B cell (primary cell): ENCODE measurements at regions not wholly inside any gene's neighbourhood (a gene's known extent, or its start where the extent isn't known, plus 50 kb on each side); places are given as distances from the start of the nearest gene placed in this dataset.

Experiments used
- ATAC-seq: fragments of 200-7000 bp; cut with Tn5 transposase; one replicate; pipeline ENCODE4 v1.10.0; 2021; ENCODE audit warnings: low read depth, mild to moderate bottlenecking, moderate number of reproducible peaks, moderate library complexity
- CTCF ChIA-PET: fragments of 350-600 bp; sonication (Branson Sonifier 250); formaldehyde crosslinking; loops from one replicate; lab custom pipeline; 2021; ENCODE audit warnings: antibody characterized with exemption, inconsistent platforms; lab: Charles Lee
- POLR2A ChIA-PET: fragments of 350-600 bp; sonication (Branson Sonifier 250); formaldehyde crosslinking; loops from one replicate; lab custom pipeline; 2021; ENCODE audit warnings: antibody characterized with exemption; lab: Charles Lee
- DNase-seq: peaks from one replicate; pipeline ENCODE4 v3.0.0; 2013
- H2AFZ ChIP-seq: 2 replicates; pipeline ENCODE4 v1.6.1; 2012; ENCODE audit warnings: mild to moderate bottlenecking, low read depth, low read length; ENCODE audit not compliant: insufficient read depth, poor library complexity, severe bottlenecking
- H3K27ac ChIP-seq, 2 donors: 1 replicate in 1 of 2; 2 replicates in 1 of 2; pipeline ENCODE4 v1.5.1; 2012 to 2013; ENCODE audit warnings: low read length in 2 of 2, mild to moderate bottlenecking in 2 of 2, moderate library complexity in 1 of 2
- H3K27me3 ChIP-seq, 4 experiments: fragments of 200-600 bp in 1 of 4; sonication (generic) in 1 of 4; replicated peaks in 1 of 4; 1 replicate in 2 of 4; 2 replicates in 2 of 4; pipeline versions ENCODE4 v1.6.1 to v1.7.0; 2013 to 2016; ENCODE audit warnings: low read length in 3 of 4, mild to moderate bottlenecking in 2 of 4, mixed read lengths in 1 of 4, moderate library complexity in 1 of 4; ENCODE audit not compliant: insufficient read depth in 4 of 4, control insufficient read depth in 3 of 4; ENCODE audit errors: control extremely low read depth in 1 of 4
- H3K36me3 ChIP-seq, 2 experiments: replicated peaks in 1 of 2; 1 replicate in 1 of 2; 2 replicates in 1 of 2; pipeline versions ENCODE4 v1.6.1 to v1.7.1; 2013; ENCODE audit warnings: low read length in 1 of 2; ENCODE audit not compliant: insufficient read depth in 2 of 2, control insufficient read depth in 1 of 2; ENCODE audit errors: control extremely low read depth in 1 of 2, extremely low read depth in 1 of 2
- H3K4me1 ChIP-seq, 2 donors: fragments of 200-600 bp in 1 of 2; sonication (generic) in 1 of 2; 1 replicate in 1 of 2; 2 replicates in 1 of 2; pipeline versions ENCODE4 v1.5.1 to v1.6.1; 2013 to 2017; ENCODE audit warnings: low read length in 2 of 2; ENCODE audit not compliant: control insufficient read depth in 2 of 2, insufficient read depth in 2 of 2
- H3K4me2 ChIP-seq: replicated peaks from 2 replicates; pipeline ENCODE3; 2012; ENCODE audit warnings: mild to moderate bottlenecking, low read depth, low read length; ENCODE audit not compliant: poor library complexity, severe bottlenecking
- H3K4me3 ChIP-seq, 5 experiments: fragments of 200-600 bp in 1 of 5; sonication (generic) in 1 of 5; 1 replicate in 3 of 5; 2 replicates in 2 of 5; pipeline versions ENCODE4 v1.5.1 to v1.7.0; 2011 to 2016; ENCODE audit warnings: low read length in 4 of 5, mild to moderate bottlenecking in 4 of 5, low read depth in 2 of 5, control low read depth in 1 of 5, moderate library complexity in 1 of 5; ENCODE audit not compliant: insufficient read depth in 1 of 5; ENCODE audit errors: control extremely low read depth in 1 of 5, extremely low read depth in 1 of 5
- H3K79me2 ChIP-seq: fragments of 200-600 bp; sonication (generic); one replicate; pipeline ENCODE4 v1.6.0; 2016; ENCODE audit warnings: low read length; ENCODE audit not compliant: control insufficient read depth, insufficient read depth
- H3K9ac ChIP-seq: fragments of 200-600 bp; sonication (generic); 2 replicates; pipeline ENCODE4 v1.6.1; 2017; ENCODE audit warnings: mild to moderate bottlenecking, low read length, moderate library complexity
- H3K9me3 ChIP-seq, 3 donors: one replicate each; pipeline versions ENCODE4 v1.6.1 to v1.7.1; 2013; ENCODE audit warnings: low read length in 2 of 3; ENCODE audit not compliant: control insufficient read depth in 2 of 3, insufficient read depth in 1 of 3; ENCODE audit errors: control extremely low read depth in 1 of 3
- H4K20me1 ChIP-seq: 2 replicates; pipeline ENCODE4 v1.6.0; 2012; ENCODE audit warnings: mild to moderate bottlenecking, low read length; ENCODE audit not compliant: insufficient read depth, control insufficient read depth, poor library complexity, severe bottlenecking
- H3K27ac Mint-ChIP-seq: one replicate; pipeline ENCODE4 v1.8.0; 2021; ENCODE audit warnings: mixed read lengths
- H3K27me3 Mint-ChIP-seq: one replicate; pipeline ENCODE4 v1.8.0; 2021; ENCODE audit warnings: mixed read lengths
- H3K4me1 Mint-ChIP-seq: one replicate; pipeline ENCODE4 v1.8.0; 2021; ENCODE audit warnings: mixed read lengths
- H3K4me3 Mint-ChIP-seq: one replicate; pipeline ENCODE4 v1.8.0; 2021; ENCODE audit warnings: mixed read lengths
- H3K9me3 Mint-ChIP-seq: one replicate; pipeline ENCODE4 v1.8.0; 2022; ENCODE audit warnings: mixed read lengths; ENCODE audit not compliant: insufficient read depth
- EZH2 ChIP-seq: IDR thresholded peaks from 2 replicates; pipeline ENCODE4 v1.6.1; 2012; ENCODE audit warnings: borderline replicate concordance, low read depth, mild to moderate bottlenecking, moderate library complexity, low read length; ENCODE audit not compliant: insufficient read depth, poor library complexity, severe bottlenecking
- WGBS: methylation state at CpG from one replicate; pipeline ENCODE4 v1.1.5; 2013; ENCODE audit warnings: missing lambda C conversion rate; ENCODE audit not compliant: insufficient coverage; 5-methylcytosine and 5-hydroxymethylcytosine counted together
- intact Hi-C: fragments of 100-400 bp; cut with micrococcal nuclease; formaldehyde crosslinking; loops from one replicate; pipeline ENCODE4 v1.10.0; 2022
- TF ChIP-seq, protein P1 (sequence below): fragments of 200-600 bp; IDR thresholded peaks from one replicate; pipeline ENCODE4 v1.8.0; 2022; ENCODE audit warnings: antibody characterized with exemption, mild to moderate bottlenecking

DNA sequence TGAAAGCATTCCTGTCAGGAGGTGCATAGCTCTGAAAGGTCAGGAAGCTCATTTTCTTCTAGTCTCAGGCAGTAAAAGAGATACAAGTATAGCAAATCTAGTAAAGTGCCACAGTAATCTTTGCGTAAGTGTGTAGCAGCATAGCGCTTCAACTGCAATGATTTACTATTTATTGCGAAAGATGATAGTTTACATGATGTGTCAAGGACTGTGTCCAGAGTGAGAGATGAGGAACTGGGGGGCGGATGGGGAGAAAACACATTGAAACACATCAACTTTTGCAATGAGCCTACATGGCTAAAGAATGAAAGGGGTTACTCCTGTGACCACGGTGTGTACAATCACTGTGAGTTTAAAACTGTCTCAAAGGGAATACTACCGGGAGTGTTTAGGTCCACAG is 644.4 kb downstream of the GALR1 start:
- ChIA-PET CTCF (no interaction called here), POLR2A (no interaction called here)
- no peaks in the 10 kb centered on the region for H3K4me1 ChIP-seq
- no peak overlapping the region for H3K27ac Mint-ChIP-seq
- peaks cover 10% of the 10 kb centered on the region for H3K27me3 Mint-ChIP-seq
- no peak overlapping the region for H3K9ac ChIP-seq
- H3K9me3 ChIP-seq = peaks cover 0 to 3% (median 0%) of the 10 kb centered on the region in 3 donors
- H2AFZ ChIP-seq = no peak overlapping the region
- H3K79me2 ChIP-seq = no peaks in the 10 kb centered on the region
- no peaks in the 10 kb centered on the region for H4K20me1 ChIP-seq
- H3K9me3 Mint-ChIP-seq = no peaks in the 10 kb centered on the region
- no peak overlapping the region for H3K4me3 Mint-ChIP-seq
- H3K36me3 ChIP-seq = no peaks in the 10 kb centered on the region
- no peak overlapping the region for H3K4me3 ChIP-seq
- H3K27ac ChIP-seq = no peak overlapping the region
- TF ChIP-seq, protein P1, sequence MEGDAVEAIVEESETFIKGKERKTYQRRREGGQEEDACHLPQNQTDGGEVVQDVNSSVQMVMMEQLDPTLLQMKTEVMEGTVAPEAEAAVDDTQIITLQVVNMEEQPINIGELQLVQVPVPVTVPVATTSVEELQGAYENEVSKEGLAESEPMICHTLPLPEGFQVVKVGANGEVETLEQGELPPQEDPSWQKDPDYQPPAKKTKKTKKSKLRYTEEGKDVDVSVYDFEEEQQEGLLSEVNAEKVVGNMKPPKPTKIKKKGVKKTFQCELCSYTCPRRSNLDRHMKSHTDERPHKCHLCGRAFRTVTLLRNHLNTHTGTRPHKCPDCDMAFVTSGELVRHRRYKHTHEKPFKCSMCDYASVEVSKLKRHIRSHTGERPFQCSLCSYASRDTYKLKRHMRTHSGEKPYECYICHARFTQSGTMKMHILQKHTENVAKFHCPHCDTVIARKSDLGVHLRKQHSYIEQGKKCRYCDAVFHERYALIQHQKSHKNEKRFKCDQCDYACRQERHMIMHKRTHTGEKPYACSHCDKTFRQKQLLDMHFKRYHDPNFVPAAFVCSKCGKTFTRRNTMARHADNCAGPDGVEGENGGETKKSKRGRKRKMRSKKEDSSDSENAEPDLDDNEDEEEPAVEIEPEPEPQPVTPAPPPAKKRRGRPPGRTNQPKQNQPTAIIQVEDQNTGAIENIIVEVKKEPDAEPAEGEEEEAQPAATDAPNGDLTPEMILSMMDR = no peak
- no peak for TF ChIP-seq EZH2
- intact Hi-C loops = no loop called here
- no peak for DNase-seq
- no peak for ATAC-seq
- no peaks in the 10 kb centered on the region for H3K4me1 Mint-ChIP-seq
- peaks cover 0 to 4% (median 0%) of the 10 kb centered on the region in 4 experiments for H3K27me3 ChIP-seq
- WGBS = 60% methylated on average over 1 of the region's 6 CpGs
- H3K4me2 ChIP-seq = no peak overlapping the region

DNA sequence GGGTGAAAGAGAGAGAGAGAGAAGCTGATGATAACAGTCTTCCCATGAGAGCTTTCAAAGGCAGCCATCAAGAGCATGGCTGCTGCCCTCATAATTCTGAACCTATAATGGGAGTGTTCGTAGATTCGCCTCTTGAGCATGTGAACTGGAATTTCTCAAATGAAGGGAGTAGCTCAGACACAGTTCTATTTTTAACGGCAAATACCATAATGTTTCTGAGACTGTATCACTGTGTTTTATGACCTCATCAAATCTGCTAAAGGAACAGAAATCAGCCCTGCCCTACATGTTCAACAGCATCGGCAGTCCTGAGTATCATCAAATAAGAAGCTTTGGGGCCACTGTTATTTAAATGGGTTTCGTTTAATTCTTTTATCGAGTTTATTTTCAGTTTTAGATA is 645.6 kb downstream of the GALR1 start:
- Histone ChIP-seq H3K4me3 (no peak overlapping the region), H3K4me2 (no peak overlapping the region), H3K27me3 (peaks cover 0 to 4% (median 2%) of the 10 kb centered on the region in 4 experiments), H3K9me3 (peaks cover 0 to 3% (median 0%) of the 10 kb centered on the region in 3 donors), H3K4me1 (peaks cover 5 to 6% of the 10 kb centered on the region in 2 donors), H2AFZ (no peak overlapping the region), H3K36me3 (no peaks in the 10 kb centered on the region), H4K20me1 (no peaks in the 10 kb centered on the region), H3K79me2 (no peaks in the 10 kb centered on the region), H3K9ac (no peak overlapping the region), H3K27ac (no peak overlapping the region)
- CTCF ChIA-PET = no interaction called here
- H3K27ac Mint-ChIP-seq = no peak overlapping the region
- H3K4me1 Mint-ChIP-seq = peaks cover under 1% of the 10 kb centered on the region
- no peak for DNase-seq
- POLR2A ChIA-PET = no interaction called here
- ATAC-seq = no peak
- H3K4me3 Mint-ChIP-seq = no peak overlapping the region
- intact Hi-C loops = no loop called here
- 80% methylated on average over 3 of the region's 6 CpGs for WGBS
- no peak for TF ChIP-seq EZH2
- TF ChIP-seq, protein P1 = no peak
- H3K9me3 Mint-ChIP-seq = no peaks in the 10 kb centered on the region
- H3K27me3 Mint-ChIP-seq = peaks cover 18% of the 10 kb centered on the region
